WTC11 (cell line): ENCODE measurements at regions not wholly inside any gene's neighbourhood (a gene's known extent, or its start where the extent isn't known, plus 50 kb on each side); places are given as distances from the start of the nearest gene placed in this dataset.

Source experiments
- ESRRA ChIP-seq: sonication (generic); formaldehyde crosslinking; IDR thresholded peaks from 2 replicates; pipeline ENCODE4 v1.8.1; 2022; ENCODE audit warnings: mild to moderate bottlenecking, missing genetic modification reagents, borderline replicate concordance
- SMAD3 ChIP-seq: sonication (generic); formaldehyde crosslinking; IDR thresholded peaks from 2 replicates; pipeline ENCODE4 v1.8.0; 2022; ENCODE audit warnings: missing genetic modification reagents, mild to moderate bottlenecking, borderline replicate concordance
- TF ChIP-seq, protein P1 (sequence below): fragments of 200-600 bp; IDR thresholded peaks from 2 replicates; pipeline ENCODE4 v1.8.0; 2022; ENCODE audit warnings: antibody characterized with exemption
- TF ChIP-seq, protein P2 (sequence below): fragments of 250-450 bp; sonication (Bioruptor Pico); IDR thresholded peaks from 2 replicates; pipeline ENCODE4 v1.9.0; 2021; ENCODE audit warnings: mild to moderate bottlenecking
- TF ChIP-seq, protein P3 (sequence below): sonication (generic); formaldehyde crosslinking; IDR thresholded peaks from 2 replicates; pipeline ENCODE4 v1.8.1; 2023; ENCODE audit warnings: mild to moderate bottlenecking, missing genetic modification reagents, moderate library complexity
- TF ChIP-seq, protein P4 (sequence below): sonication (generic); formaldehyde crosslinking; IDR thresholded peaks from 2 replicates; pipeline ENCODE4 v1.8.0; 2022; ENCODE audit warnings: mild to moderate bottlenecking, missing genetic modification reagents
- TF ChIP-seq, protein P5 (sequence below): sonication (generic); formaldehyde crosslinking; IDR thresholded peaks from 2 replicates; pipeline ENCODE4 v1.8.1; 2023; ENCODE audit warnings: mild to moderate bottlenecking, missing genetic modification reagents, moderate library complexity
- TF ChIP-seq, protein P6 (sequence below): sonication (generic); formaldehyde crosslinking; IDR thresholded peaks from 2 replicates; pipeline ENCODE4 v1.8.0; 2022; ENCODE audit warnings: mild to moderate bottlenecking, missing genetic modification reagents

DNA sequence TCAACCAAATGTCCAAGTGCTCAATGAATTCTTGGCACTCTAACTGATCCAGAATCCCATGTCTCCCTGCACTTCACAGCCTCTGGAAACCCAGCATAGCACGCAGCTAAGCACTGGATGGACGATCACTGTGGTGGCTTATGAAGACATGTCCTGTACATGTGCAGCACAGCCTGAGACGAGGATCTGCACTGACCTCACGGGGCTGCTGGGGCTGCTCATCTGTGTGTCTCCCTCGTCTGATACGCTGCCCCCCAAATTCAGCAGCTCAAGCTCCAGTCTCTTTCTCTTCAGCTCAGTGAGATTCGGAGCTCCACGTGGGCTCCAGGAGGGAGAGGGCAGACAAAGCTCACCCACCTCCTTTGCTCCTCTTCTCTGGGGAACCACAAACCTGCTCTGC, 126.9 kb downstream of the CPZ start:
- TF ChIP-seq SMAD3: no peak
- TF ChIP-seq, protein P1, sequence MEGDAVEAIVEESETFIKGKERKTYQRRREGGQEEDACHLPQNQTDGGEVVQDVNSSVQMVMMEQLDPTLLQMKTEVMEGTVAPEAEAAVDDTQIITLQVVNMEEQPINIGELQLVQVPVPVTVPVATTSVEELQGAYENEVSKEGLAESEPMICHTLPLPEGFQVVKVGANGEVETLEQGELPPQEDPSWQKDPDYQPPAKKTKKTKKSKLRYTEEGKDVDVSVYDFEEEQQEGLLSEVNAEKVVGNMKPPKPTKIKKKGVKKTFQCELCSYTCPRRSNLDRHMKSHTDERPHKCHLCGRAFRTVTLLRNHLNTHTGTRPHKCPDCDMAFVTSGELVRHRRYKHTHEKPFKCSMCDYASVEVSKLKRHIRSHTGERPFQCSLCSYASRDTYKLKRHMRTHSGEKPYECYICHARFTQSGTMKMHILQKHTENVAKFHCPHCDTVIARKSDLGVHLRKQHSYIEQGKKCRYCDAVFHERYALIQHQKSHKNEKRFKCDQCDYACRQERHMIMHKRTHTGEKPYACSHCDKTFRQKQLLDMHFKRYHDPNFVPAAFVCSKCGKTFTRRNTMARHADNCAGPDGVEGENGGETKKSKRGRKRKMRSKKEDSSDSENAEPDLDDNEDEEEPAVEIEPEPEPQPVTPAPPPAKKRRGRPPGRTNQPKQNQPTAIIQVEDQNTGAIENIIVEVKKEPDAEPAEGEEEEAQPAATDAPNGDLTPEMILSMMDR: no peak
- TF ChIP-seq, protein P2, sequence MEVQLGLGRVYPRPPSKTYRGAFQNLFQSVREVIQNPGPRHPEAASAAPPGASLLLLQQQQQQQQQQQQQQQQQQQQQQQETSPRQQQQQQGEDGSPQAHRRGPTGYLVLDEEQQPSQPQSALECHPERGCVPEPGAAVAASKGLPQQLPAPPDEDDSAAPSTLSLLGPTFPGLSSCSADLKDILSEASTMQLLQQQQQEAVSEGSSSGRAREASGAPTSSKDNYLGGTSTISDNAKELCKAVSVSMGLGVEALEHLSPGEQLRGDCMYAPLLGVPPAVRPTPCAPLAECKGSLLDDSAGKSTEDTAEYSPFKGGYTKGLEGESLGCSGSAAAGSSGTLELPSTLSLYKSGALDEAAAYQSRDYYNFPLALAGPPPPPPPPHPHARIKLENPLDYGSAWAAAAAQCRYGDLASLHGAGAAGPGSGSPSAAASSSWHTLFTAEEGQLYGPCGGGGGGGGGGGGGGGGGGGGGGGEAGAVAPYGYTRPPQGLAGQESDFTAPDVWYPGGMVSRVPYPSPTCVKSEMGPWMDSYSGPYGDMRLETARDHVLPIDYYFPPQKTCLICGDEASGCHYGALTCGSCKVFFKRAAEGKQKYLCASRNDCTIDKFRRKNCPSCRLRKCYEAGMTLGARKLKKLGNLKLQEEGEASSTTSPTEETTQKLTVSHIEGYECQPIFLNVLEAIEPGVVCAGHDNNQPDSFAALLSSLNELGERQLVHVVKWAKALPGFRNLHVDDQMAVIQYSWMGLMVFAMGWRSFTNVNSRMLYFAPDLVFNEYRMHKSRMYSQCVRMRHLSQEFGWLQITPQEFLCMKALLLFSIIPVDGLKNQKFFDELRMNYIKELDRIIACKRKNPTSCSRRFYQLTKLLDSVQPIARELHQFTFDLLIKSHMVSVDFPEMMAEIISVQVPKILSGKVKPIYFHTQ (CRISPR knock-in tag): no peak
- no peak for TF ChIP-seq ESRRA (CRISPR knock-in tag)
- TF ChIP-seq, protein P3, sequence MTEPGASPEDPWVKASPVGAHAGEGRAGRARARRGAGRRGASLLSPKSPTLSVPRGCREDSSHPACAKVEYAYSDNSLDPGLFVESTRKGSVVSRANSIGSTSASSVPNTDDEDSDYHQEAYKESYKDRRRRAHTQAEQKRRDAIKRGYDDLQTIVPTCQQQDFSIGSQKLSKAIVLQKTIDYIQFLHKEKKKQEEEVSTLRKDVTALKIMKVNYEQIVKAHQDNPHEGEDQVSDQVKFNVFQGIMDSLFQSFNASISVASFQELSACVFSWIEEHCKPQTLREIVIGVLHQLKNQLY (CRISPR knock-in tag): no peak
- TF ChIP-seq, protein P4, sequence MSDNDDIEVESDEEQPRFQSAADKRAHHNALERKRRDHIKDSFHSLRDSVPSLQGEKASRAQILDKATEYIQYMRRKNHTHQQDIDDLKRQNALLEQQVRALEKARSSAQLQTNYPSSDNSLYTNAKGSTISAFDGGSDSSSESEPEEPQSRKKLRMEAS: no peak
- TF ChIP-seq, protein P5, sequence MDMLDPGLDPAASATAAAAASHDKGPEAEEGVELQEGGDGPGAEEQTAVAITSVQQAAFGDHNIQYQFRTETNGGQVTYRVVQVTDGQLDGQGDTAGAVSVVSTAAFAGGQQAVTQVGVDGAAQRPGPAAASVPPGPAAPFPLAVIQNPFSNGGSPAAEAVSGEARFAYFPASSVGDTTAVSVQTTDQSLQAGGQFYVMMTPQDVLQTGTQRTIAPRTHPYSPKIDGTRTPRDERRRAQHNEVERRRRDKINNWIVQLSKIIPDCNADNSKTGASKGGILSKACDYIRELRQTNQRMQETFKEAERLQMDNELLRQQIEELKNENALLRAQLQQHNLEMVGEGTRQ (CRISPR knock-in tag): no peak
- TF ChIP-seq, protein P6, sequence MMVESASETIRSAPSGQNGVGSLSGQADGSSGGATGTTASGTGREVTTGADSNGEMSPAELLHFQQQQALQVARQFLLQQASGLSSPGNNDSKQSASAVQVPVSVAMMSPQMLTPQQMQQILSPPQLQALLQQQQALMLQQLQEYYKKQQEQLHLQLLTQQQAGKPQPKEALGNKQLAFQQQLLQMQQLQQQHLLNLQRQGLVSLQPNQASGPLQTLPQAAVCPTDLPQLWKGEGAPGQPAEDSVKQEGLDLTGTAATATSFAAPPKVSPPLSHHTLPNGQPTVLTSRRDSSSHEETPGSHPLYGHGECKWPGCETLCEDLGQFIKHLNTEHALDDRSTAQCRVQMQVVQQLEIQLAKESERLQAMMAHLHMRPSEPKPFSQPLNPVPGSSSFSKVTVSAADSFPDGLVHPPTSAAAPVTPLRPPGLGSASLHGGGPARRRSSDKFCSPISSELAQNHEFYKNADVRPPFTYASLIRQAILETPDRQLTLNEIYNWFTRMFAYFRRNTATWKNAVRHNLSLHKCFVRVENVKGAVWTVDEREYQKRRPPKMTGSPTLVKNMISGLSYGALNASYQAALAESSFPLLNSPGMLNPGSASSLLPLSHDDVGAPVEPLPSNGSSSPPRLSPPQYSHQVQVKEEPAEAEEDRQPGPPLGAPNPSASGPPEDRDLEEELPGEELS (CRISPR knock-in tag): no peak
